C1 segment of cervical spinal cord (tissue), 14 donors: ENCODE measurements at regions not wholly inside any gene's neighbourhood (a gene's known extent, or its start where the extent isn't known, plus 50 kb on each side); places are given as distances from the start of the nearest gene placed in this dataset.

ENCODE experiments used
- DNase-seq, 14 donors: peaks; one replicate each; lab custom pipeline; 2025; lab: John Stamatoyannopoulos, UW

- no peak for DNase-seq
Measured at GRCh38 chr7:42617806-42618457, 293.9 kb downstream of the C7orf25 start.

- no peak for DNase-seq
Measured at GRCh38 chr7:42617071-42617765, 294.7 kb downstream of the C7orf25 start.

- no peak for DNase-seq
Measured at GRCh38 chr7:42614636-42615035, 297.2 kb downstream of the C7orf25 start.

- no peak for DNase-seq
Measured at GRCh38 chr7:42611961-42612360, 299.9 kb downstream of the C7orf25 start.

- no peak for DNase-seq
Measured at GRCh38 chr7:42611289-42611928, 300.5 kb downstream of the C7orf25 start.

- DNase-seq, result no peak
Measured at GRCh38 chr7:42606193-42606905, 305.5 kb downstream of the C7orf25 start.

GRCh38 chr7:42605406-42606192 is 306.3 kb downstream of the C7orf25 start:
- no peak for DNase-seq

GRCh38 chr7:42603496-42603895 is 308.4 kb downstream of the C7orf25 start:
- DNase-seq, result no peak

GRCh38 chr7:42597300-42597699 is 314.6 kb downstream of the C7orf25 start:
- no peak for DNase-seq

GRCh38 chr7:42596737-42597136 is 315.1 kb downstream of the C7orf25 start:
- no peak for DNase-seq

- no peak for DNase-seq
Measured at GRCh38 chr7:42593860-42594259, 318.0 kb downstream of the C7orf25 start.

- no peak for DNase-seq
Measured at GRCh38 chr7:42590771-42591310, 321.0 kb downstream of the C7orf25 start.

GRCh38 chr7:42588876-42589275 is 323.0 kb downstream of the C7orf25 start:
- no peak for DNase-seq

GRCh38 chr7:42587806-42588205 is 324.1 kb downstream of the C7orf25 start:
- no peak for DNase-seq

GRCh38 chr7:42580061-42580460 is 331.8 kb downstream of the C7orf25 start:
- DNase-seq, result no peak

GRCh38 chr7:42575171-42575570 is 336.7 kb downstream of the C7orf25 start:
- no peak for DNase-seq

- DNase-seq, result no peak
Measured at GRCh38 chr7:42574685-42575084, 337.2 kb downstream of the C7orf25 start.

GRCh38 chr7:42573881-42574672 is 337.1 kb upstream of the GLI3 start:
- DNase-seq, result no peak

- no peak for DNase-seq
Measured at GRCh38 chr7:42572561-42572960, 335.6 kb upstream of the GLI3 start.

- no peak for DNase-seq
Measured at GRCh38 chr7:42572056-42572455, 335.0 kb upstream of the GLI3 start.
